DND-41 (cell line): ENCODE measurements at regions not wholly inside any gene's neighbourhood (a gene's known extent, or its start where the extent isn't known, plus 50 kb on each side); places are given as distances from the start of the nearest gene placed in this dataset.

Source experiments
- EZH2 ChIP-seq: IDR thresholded peaks from 3 replicates; pipeline ENCODE4 v1.6.1; 2012; ENCODE audit warnings: borderline replicate concordance, low read depth, mild to moderate bottlenecking, moderate library complexity, low read length, inconsistent platforms; ENCODE audit not compliant: severe bottlenecking
- TF ChIP-seq, protein P1 (sequence below): IDR thresholded peaks from 2 replicates; pipeline ENCODE4 v1.5.1; 2012; ENCODE audit warnings: borderline replicate concordance, low read length, moderate library complexity, mild to moderate bottlenecking; ENCODE audit not compliant: poor library complexity, severe bottlenecking; ENCODE audit errors: extremely low read depth

DNA sequence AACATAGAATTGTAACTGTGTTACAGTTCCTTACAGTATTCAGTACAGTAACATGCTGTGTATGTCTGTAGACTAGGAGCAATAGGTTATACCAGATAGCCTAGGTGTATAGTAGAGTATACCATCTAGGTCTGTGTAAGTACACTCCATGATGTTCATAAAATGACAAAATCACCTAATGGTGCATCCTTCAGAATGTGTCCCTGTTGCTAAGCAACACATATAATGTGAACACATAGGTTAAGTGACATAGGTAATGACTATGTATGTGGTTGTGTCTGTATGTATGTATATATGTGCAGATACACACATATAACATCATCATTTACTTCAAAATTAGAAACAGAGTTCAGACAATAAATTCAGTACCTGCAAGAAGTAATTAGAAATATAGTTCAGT is 146.8 kb upstream of the GAP43 start:
- TF ChIP-seq, protein P1, sequence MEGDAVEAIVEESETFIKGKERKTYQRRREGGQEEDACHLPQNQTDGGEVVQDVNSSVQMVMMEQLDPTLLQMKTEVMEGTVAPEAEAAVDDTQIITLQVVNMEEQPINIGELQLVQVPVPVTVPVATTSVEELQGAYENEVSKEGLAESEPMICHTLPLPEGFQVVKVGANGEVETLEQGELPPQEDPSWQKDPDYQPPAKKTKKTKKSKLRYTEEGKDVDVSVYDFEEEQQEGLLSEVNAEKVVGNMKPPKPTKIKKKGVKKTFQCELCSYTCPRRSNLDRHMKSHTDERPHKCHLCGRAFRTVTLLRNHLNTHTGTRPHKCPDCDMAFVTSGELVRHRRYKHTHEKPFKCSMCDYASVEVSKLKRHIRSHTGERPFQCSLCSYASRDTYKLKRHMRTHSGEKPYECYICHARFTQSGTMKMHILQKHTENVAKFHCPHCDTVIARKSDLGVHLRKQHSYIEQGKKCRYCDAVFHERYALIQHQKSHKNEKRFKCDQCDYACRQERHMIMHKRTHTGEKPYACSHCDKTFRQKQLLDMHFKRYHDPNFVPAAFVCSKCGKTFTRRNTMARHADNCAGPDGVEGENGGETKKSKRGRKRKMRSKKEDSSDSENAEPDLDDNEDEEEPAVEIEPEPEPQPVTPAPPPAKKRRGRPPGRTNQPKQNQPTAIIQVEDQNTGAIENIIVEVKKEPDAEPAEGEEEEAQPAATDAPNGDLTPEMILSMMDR, result no peak
- no peak for TF ChIP-seq EZH2
